Psoas muscle (tissue), 7 donors: ENCODE measurements at regions not wholly inside any gene's neighbourhood (a gene's known extent, or its start where the extent isn't known, plus 50 kb on each side); places are given as distances from the start of the nearest gene placed in this dataset.

Experiments
- ATAC-seq, 4 donors: fragments of 200-7000 bp; cut with Tn5 transposase; one replicate each; pipeline ENCODE4 v1.9.1; 2020; ENCODE audit warnings: moderate library complexity in 3 of 4, mild to moderate bottlenecking in 2 of 4
- DNase-seq, 2 donors: peaks; one replicate each; pipeline ENCODE4 v3.0.0-alpha.2; 2020
- H3K27ac ChIP-seq: fragments of 200-600 bp; one replicate; pipeline ENCODE4 v1.8.0; 2022
- H3K27me3 ChIP-seq, 3 donors: fragments of 200-600 bp in 1 of 3; one replicate each; pipeline versions ENCODE4 v1.6.1 to v1.8.0; 2013 to 2022; ENCODE audit warnings: low read length in 2 of 3, mild to moderate bottlenecking in 2 of 3, moderate library complexity in 1 of 3; ENCODE audit not compliant: insufficient read depth in 3 of 3
- H3K36me3 ChIP-seq, 2 donors: fragments of 200-600 bp in 1 of 2; one replicate each; pipeline versions ENCODE4 v1.6.1 to v1.8.0; 2013 to 2022; ENCODE audit warnings: low read depth in 1 of 2, mild to moderate bottlenecking in 1 of 2, moderate library complexity in 1 of 2; ENCODE audit not compliant: insufficient read depth in 1 of 2
- H3K4me1 ChIP-seq: fragments of 200-600 bp; one replicate; pipeline ENCODE4 v1.8.0; 2022
- H3K4me3 ChIP-seq: fragments of 200-600 bp; one replicate; pipeline ENCODE4 v1.8.0; 2022; ENCODE audit warnings: mild to moderate bottlenecking
- H3K9me3 ChIP-seq: fragments of 200-600 bp; one replicate; pipeline ENCODE4 v1.8.0; 2022
- WGBS, 3 donors: extraction: QIAGEN DNeasy Blood & Tissue Kit; methylation state at CpG; one replicate each; pipeline versions ENCODE4 v1.1.6 to v1.1.7; 2013; 5-methylcytosine and 5-hydroxymethylcytosine counted together
- intact Hi-C, 2 donors: fragments of 100-400 bp; cut with DNase I; formaldehyde crosslinking; loops; one replicate each; pipeline versions ENCODE4 v1.11.0 to v1.14.2; 2022
- TF ChIP-seq, protein P1 (sequence below): fragments of 200-600 bp; IDR thresholded peaks from one replicate; pipeline ENCODE4 v1.8.0; 2022; ENCODE audit warnings: antibody characterized with exemption
- donor health status: healthy with polysubstance abuse.
- donor health status: DM: no; HTN: no; CAD: no; lungs with moderate emphysema.
- donor health status: Bipolar disorder and iron deficiency.
- donor health status: healthy.
- donor health status: DM: yes; HTN: yes; CAD: no.
- donor health status: DM: no; HTN: no; CAD: no.
- donor health status: DM: yes; HTN: yes; CAD: no.

DNA sequence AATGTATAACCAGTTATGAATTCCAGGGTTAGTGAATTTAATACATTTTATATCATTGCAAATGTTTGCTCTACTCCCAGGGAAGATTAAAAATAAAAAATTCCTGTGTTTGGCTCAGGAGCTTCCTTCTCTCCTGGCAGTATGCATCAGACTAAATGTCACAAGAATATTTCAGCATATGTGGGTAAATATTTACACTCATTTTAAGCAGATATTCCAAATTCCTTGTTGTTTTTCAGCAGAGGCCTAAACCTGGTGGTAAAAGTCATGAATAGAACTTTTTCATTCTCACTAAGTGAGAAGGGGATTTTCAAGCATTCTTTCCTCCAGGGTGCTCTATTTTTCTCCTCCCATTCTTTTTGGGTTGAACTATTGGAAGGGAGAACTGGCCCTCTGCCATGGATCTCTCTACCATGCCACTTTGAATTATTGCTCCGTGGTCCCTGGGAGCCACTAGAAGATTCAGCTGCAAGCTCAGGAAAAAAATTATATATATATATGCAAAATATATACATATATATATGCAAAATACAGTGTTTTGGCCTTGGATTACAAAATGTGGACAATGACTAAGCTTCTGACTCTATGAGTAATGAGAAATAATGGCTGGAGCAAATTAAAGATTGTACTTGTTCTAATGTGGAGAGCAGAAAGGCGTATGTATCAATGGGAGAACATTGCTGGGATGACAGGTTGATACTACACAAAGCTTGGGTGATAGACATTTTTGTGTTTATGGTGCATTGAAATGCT is 180.6 kb upstream of the PAPPA start:
- Histone ChIP-seq H3K36me3 (no peaks in the 10 kb centered on the region), H3K9me3 (no peaks in the 10 kb centered on the region), H3K4me3 (no peak overlapping the region), H3K27me3 (no peaks in the 10 kb centered on the region), H3K4me1 (no peaks in the 10 kb centered on the region), H3K27ac (no peak overlapping the region)
- TF ChIP-seq, protein P1, sequence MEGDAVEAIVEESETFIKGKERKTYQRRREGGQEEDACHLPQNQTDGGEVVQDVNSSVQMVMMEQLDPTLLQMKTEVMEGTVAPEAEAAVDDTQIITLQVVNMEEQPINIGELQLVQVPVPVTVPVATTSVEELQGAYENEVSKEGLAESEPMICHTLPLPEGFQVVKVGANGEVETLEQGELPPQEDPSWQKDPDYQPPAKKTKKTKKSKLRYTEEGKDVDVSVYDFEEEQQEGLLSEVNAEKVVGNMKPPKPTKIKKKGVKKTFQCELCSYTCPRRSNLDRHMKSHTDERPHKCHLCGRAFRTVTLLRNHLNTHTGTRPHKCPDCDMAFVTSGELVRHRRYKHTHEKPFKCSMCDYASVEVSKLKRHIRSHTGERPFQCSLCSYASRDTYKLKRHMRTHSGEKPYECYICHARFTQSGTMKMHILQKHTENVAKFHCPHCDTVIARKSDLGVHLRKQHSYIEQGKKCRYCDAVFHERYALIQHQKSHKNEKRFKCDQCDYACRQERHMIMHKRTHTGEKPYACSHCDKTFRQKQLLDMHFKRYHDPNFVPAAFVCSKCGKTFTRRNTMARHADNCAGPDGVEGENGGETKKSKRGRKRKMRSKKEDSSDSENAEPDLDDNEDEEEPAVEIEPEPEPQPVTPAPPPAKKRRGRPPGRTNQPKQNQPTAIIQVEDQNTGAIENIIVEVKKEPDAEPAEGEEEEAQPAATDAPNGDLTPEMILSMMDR = no peak
- DNase-seq = no peak
- intact Hi-C loops = no loop called here
- ATAC-seq = no peak
- WGBS, 3 donors = 55 to 64% (median 63%) methylated on average over 2 of the region's 2 CpGs

- DNase-seq (no peak), ATAC-seq (no peak)
- H3K4me3 ChIP-seq = no peak overlapping the region
- no peaks in the 10 kb centered on the region for H3K27me3 ChIP-seq
- no peaks in the 10 kb centered on the region for H3K36me3 ChIP-seq
- H3K4me1 ChIP-seq = no peaks in the 10 kb centered on the region
- H3K9me3 ChIP-seq = no peaks in the 10 kb centered on the region
- WGBS, 3 donors = 76 to 83% (median 81%) methylated on average over 2 of the region's 2 CpGs
- H3K27ac ChIP-seq = no peak overlapping the region
- TF ChIP-seq, protein P1 = no peak
- intact Hi-C loops = no loop called here
Observed at GRCh38 chr9:115976781-115977180, 176.8 kb upstream of the PAPPA start.

- Histone ChIP-seq H3K4me3 (no peak overlapping the region), H3K36me3 (no peaks in the 10 kb centered on the region), H3K4me1 (no peaks in the 10 kb centered on the region), H3K27me3 (no peaks in the 10 kb centered on the region), H3K9me3 (no peaks in the 10 kb centered on the region), H3K27ac (no peak overlapping the region)
- intact Hi-C loops = no loop called here
- TF ChIP-seq, protein P1 = no peak
- no peak for ATAC-seq
- no peak for DNase-seq
Observed at GRCh38 chr9:115978091-115978490, 175.5 kb upstream of the PAPPA start.

DNA sequence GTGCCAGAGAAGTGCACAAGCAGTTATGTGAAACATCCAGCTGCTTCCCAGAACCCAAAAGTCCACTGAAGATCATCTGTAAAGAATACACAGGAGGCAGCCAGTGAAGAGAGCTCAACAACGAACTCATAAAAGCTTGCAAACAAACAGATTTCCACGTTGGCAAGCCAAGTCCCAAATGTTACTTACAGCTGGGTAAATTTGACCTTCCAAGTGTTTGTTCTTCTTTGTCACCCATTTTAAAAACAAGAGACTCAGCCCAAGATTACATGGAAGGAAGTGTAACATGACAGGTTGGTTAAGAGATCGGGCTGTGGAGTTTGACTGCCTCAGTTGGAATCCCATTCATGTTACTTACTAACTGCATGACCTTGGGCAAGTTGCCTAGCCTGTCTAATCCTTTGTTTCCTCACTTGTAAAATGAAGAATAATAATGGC is 174.9 kb upstream of the PAPPA start:
- no peak overlapping the region for H3K4me3 ChIP-seq
- intact Hi-C loops = no loop called here
- H3K36me3 ChIP-seq = no peaks in the 10 kb centered on the region
- no peak overlapping the region for H3K27ac ChIP-seq
- H3K4me1 ChIP-seq = no peaks in the 10 kb centered on the region
- DNase-seq (no peak), ATAC-seq (no peak)
- 16 to 42% (median 20%) methylated on average over 3 of the region's 3 CpGs for WGBS, 3 donors
- TF ChIP-seq, protein P1 = no peak
- H3K9me3 ChIP-seq = no peaks in the 10 kb centered on the region
- no peaks in the 10 kb centered on the region for H3K27me3 ChIP-seq

DNA sequence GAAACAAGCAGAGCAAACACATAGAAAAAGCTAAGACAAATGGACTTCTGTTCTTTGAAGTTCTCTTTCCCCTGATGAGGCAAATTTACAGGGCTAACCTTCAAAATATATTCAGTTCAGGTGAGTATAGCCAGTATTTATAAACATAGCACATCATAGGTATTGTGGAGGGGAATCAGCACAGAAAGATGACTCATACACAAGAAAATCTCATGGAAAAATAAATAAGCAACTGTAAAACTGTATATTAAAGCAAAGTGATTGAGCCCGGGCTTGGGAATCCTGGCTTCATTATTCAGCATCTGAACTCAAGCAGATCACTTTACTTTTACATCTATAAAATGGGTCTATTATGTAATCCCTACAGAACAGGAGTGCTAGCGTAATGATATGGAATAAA is 173.5 kb upstream of the PAPPA start:
- DNase-seq (no peak), ATAC-seq (no peak)
- Histone ChIP-seq H3K36me3 (no peaks in the 10 kb centered on the region), H3K27ac (no peak overlapping the region), H3K4me3 (no peak overlapping the region), H3K27me3 (no peaks in the 10 kb centered on the region), H3K9me3 (no peaks in the 10 kb centered on the region), H3K4me1 (no peaks in the 10 kb centered on the region)
- TF ChIP-seq, protein P1 = no peak
- intact Hi-C loops = no loop called here
- 79 to 88% (median 81%) methylated on average over 2 of the region's 2 CpGs for WGBS, 3 donors
